Heart left ventricle (tissue), 13 donors: ENCODE measurements at regions not wholly inside any gene's neighbourhood (a gene's known extent, or its start where the extent isn't known, plus 50 kb on each side); places are given as distances from the start of the nearest gene placed in this dataset.
"Not testable (repeated sequence)": the region's sequence is repeated elsewhere in the genome, so short reads cannot be mapped to it uniquely, and the experiment has no call there.

Source experiments
- CTCF ChIP-seq, 12 donors: fragments of 200-600 bp; sonication (generic) in 4 of 12; IDR thresholded peaks; one replicate each; pipeline versions ENCODE4 v1.5.0 to v1.8.0; 2018 to 2022; ENCODE audit warnings: antibody characterized with exemption in 12 of 12, mild to moderate bottlenecking in 5 of 12
- POLR2A ChIP-seq, 2 donors: fragments of 450-650 bp; IDR thresholded peaks; one replicate each; pipeline ENCODE4 v1.6.1; 2017; ENCODE audit warnings: antibody characterized with exemption in 2 of 2, mild to moderate bottlenecking in 2 of 2, moderate library complexity in 2 of 2
- donor health status: ischemic (EF 13 %, LVEDD 7.1; RV severe dilation, severe dysfunction).
- donor health status: DM: no; HTN: yes; CAD: no.
- donor health status: DM: no; HTN: no; CAD: no.
- donor health status: ischemic (EF 25% LVEDD 6.9; RV normal size, moderate dysfunction).
- donor health status: ischemic (EF 25% LVEDD 5.7; RV mildly dilated, moderate dysfunction).
- donor health status: ischemic (EF 35%, LVEDD 5.7; RV mildly dilated, moderate dysfunction).
- donor health status: nonischemic (EF 11% LVEDD 7.7; RV severe dilation, severe dysfunction).
- donor health status: DM: yes; HTN: yes; CAD: no.
- donor health status: PGD.
- donor health status: ischemic (EF 29% LVEDD 5.4; RV normal size, mild dysfunction).
- donor health status: nonischemic (EF 23%, LVEDD 6.1; RV moderate dilation, normal function).

DNA sequence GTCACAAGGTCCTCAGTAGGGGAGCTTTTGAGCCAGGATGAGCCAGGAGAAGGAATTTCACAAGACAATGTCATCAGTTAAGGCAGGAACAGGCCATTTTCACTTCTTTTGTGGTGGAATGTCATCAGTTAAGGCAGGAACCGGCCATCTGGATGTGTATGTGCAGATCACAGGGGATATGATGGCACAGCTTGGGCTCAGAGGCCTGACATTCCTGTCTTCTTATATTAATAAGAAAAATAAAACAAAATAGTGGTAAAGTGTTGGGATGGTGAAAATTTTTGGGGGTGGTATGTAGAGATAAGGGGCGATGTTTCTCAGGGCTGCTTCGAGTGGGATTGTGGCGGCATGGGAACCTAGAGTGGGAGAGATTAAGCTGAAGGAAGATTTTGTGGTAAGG is 484.5 kb upstream of the SLITRK5 start:
- TF ChIP-seq CTCF, POLR2A (IDR thresholded peaks at IDR 0.05): not testable (repeated sequence)
